ENCODE measurements at regions not wholly inside any gene's neighbourhood (a gene's known extent, or its start where the extent isn't known, plus 50 kb on each side); places are given as distances from the start of the nearest gene placed in this dataset.
"Not testable (repeated sequence)": the region's sequence is repeated elsewhere in the genome, so short reads cannot be mapped to it uniquely, and the experiment has no call there.

GRCh38 chr7:159296093-159296681, 151.5 kb upstream of the VIPR2 start:
- no peak for TF ChIP-seq POLR2A (IDR thresholded peaks at IDR 0.05; ENCODE audit: low read length)
- no peak for TF ChIP-seq GATA1 (IDR thresholded peaks at IDR 0.05; ENCODE audit: low read depth, low read length)

GRCh38 chr7:159286487-159286886, 141.8 kb upstream of the VIPR2 start:
- not testable (repeated sequence) for DNase-seq

More at GRCh38 chr7:159296093-159296681, 151.5 kb upstream of the VIPR2 start:
- no peak for DNase-seq

GRCh38 chr7:159281573-159281972, 136.9 kb upstream of the VIPR2 start:
- no peak for DNase-seq
- TF ChIP-seq GATA1 (IDR thresholded peaks at IDR 0.05; ENCODE audit: low read depth, low read length) = no peak
- TF ChIP-seq POLR2A (IDR thresholded peaks at IDR 0.05; ENCODE audit: low read length) = no peak

GRCh38 chr7:159280008-159280407, 135.3 kb upstream of the VIPR2 start:
- no peak for DNase-seq
- no peak for TF ChIP-seq POLR2A (IDR thresholded peaks at IDR 0.05; ENCODE audit: low read length)
- TF ChIP-seq GATA1 (IDR thresholded peaks at IDR 0.05; ENCODE audit: low read depth, low read length) = no peak

GRCh38 chr7:159272739-159273138, 128.1 kb upstream of the VIPR2 start:
- DNase-seq = no peak
- TF ChIP-seq POLR2A (IDR thresholded peaks at IDR 0.05; ENCODE audit: low read length) = no peak
- TF ChIP-seq GATA1 (IDR thresholded peaks at IDR 0.05; ENCODE audit: low read depth, low read length) = no peak

GRCh38 chr7:159271781-159272180, 127.1 kb upstream of the VIPR2 start:
- TF ChIP-seq GATA1 (IDR thresholded peaks at IDR 0.05; ENCODE audit: low read depth, low read length) = no peak
- no peak for TF ChIP-seq POLR2A (IDR thresholded peaks at IDR 0.05; ENCODE audit: low read length)
- no peak for DNase-seq

GRCh38 chr7:159269745-159270144, 125.1 kb upstream of the VIPR2 start:
- no peak for DNase-seq
- TF ChIP-seq GATA1 (IDR thresholded peaks at IDR 0.05; ENCODE audit: low read depth, low read length) (no peak), POLR2A (IDR thresholded peaks at IDR 0.05; ENCODE audit: low read length) (no peak)

- TF ChIP-seq GATA1 (IDR thresholded peaks at IDR 0.05; ENCODE audit: low read depth, low read length) (no peak), POLR2A (IDR thresholded peaks at IDR 0.05; ENCODE audit: low read length) (no peak)
These were observed 118.8 kb upstream of the VIPR2 start for GRCh38 chr7:159263430-159263829.

GRCh38 chr7:159253657-159254056, 109.0 kb upstream of the VIPR2 start:
- DNase-seq = no peak
- TF ChIP-seq GATA1 (IDR thresholded peaks at IDR 0.05; ENCODE audit: low read depth, low read length) = no peak
- no peak for TF ChIP-seq POLR2A (IDR thresholded peaks at IDR 0.05; ENCODE audit: low read length)

More at GRCh38 chr7:159263430-159263829, 118.8 kb upstream of the VIPR2 start:
- DNase-seq = no peak

GRCh38 chr7:159250471-159250870, 105.8 kb upstream of the VIPR2 start:
- TF ChIP-seq GATA1 (IDR thresholded peaks at IDR 0.05; ENCODE audit: low read depth, low read length) = no peak
- no peak for TF ChIP-seq POLR2A (IDR thresholded peaks at IDR 0.05; ENCODE audit: low read length)
- DNase-seq = no peak

GRCh38 chr7:159249671-159250070, 105.0 kb upstream of the VIPR2 start:
- DNase-seq = no peak
- TF ChIP-seq POLR2A (IDR thresholded peaks at IDR 0.05; ENCODE audit: low read length) (no peak), GATA1 (IDR thresholded peaks at IDR 0.05; ENCODE audit: low read depth, low read length) (no peak)

- DNase-seq = no peak
- TF ChIP-seq GATA1 (IDR thresholded peaks at IDR 0.05; ENCODE audit: low read depth, low read length) (no peak), POLR2A (IDR thresholded peaks at IDR 0.05; ENCODE audit: low read length) (no peak)
These were observed 103.2 kb upstream of the VIPR2 start for GRCh38 chr7:159247910-159248309.

GRCh38 chr7:159246702-159247480, 102.2 kb upstream of the VIPR2 start:
- DNase-seq = no peak

GRCh38 chr7:159240962-159241361, 96.3 kb upstream of the VIPR2 start:
- no peak for DNase-seq
- TF ChIP-seq POLR2A (IDR thresholded peaks at IDR 0.05; ENCODE audit: low read length) = no peak
- TF ChIP-seq GATA1 (IDR thresholded peaks at IDR 0.05; ENCODE audit: low read depth, low read length) = no peak

More at GRCh38 chr7:159246702-159247480, 102.2 kb upstream of the VIPR2 start:
- TF ChIP-seq POLR2A (IDR thresholded peaks at IDR 0.05; ENCODE audit: low read length) = no peak
- TF ChIP-seq GATA1 (IDR thresholded peaks at IDR 0.05; ENCODE audit: low read depth, low read length) = no peak

- TF ChIP-seq GATA1 (IDR thresholded peaks at IDR 0.05; ENCODE audit: low read depth, low read length) (no peak), POLR2A (IDR thresholded peaks at IDR 0.05; ENCODE audit: low read length) (no peak)
These were observed 94.4 kb upstream of the VIPR2 start for GRCh38 chr7:159239028-159239427.

More at GRCh38 chr7:159239028-159239427, 94.4 kb upstream of the VIPR2 start:
- no peak for DNase-seq

Measured in erythroblast (primary cell).